IMR-90 (cell line): ENCODE measurements at regions not wholly inside any gene's neighbourhood (a gene's known extent, or its start where the extent isn't known, plus 50 kb on each side); places are given as distances from the start of the nearest gene placed in this dataset.

Source experiments
- ATAC-seq: fragments of 200-7000 bp; cut with Tn5 transposase; 2 replicates; pipeline ENCODE4 v1.9.1; 2020; ENCODE audit warnings: low read depth, mild to moderate bottlenecking, moderate library complexity
- BruUV-seq: library from RNA; stranded (reverse); fragments of 400-500 nt; replicated peaks from 2 replicates; lab custom pipeline; 2021; lab: Mats Ljungman, UMichigan
- CTCF ChIA-PET: fragments of 300-600 bp; formaldehyde crosslinking; extraction: SDS; loops from one replicate; lab custom pipeline; 2021; ENCODE audit warnings: antibody characterized with exemption; lab: Yijun Ruan, JAX
- POLR2A ChIA-PET: fragments of 300-600 bp; sonication (Branson Sonifier 250); formaldehyde crosslinking; loops from one replicate; lab custom pipeline; 2022; ENCODE audit warnings: antibody characterized with exemption; ENCODE audit not compliant: unreplicated experiment; lab: Charles Lee
- DNase-seq: peaks from one replicate; pipeline ENCODE4 v3.0.0; 2013
- H2AFZ ChIP-seq: replicated peaks from 2 replicates; pipeline ENCODE3; 2013; ENCODE audit warnings: low read length, mild to moderate bottlenecking; ENCODE audit not compliant: poor library complexity
- H2AK5ac ChIP-seq: 2 replicates; pipeline ENCODE4 v1.6.1; 2013; ENCODE audit warnings: low read depth, low read length, inconsistent platforms
- H2AK9ac ChIP-seq: replicated peaks from 2 replicates; pipeline ENCODE3; 2013; ENCODE audit warnings: mild to moderate bottlenecking, low read depth, low read length, moderate library complexity; ENCODE audit not compliant: poor library complexity
- H2BK120ac ChIP-seq: 2 replicates; pipeline ENCODE4 v1.6.1; 2013; ENCODE audit warnings: low read depth, low read length, inconsistent platforms
- H2BK15ac ChIP-seq: 3 replicates; pipeline ENCODE4 v1.6.1; 2013; ENCODE audit warnings: low read depth, low read length, inconsistent platforms
- H2BK20ac ChIP-seq: 2 replicates; pipeline ENCODE4 v1.6.1; 2013; ENCODE audit warnings: low read depth, mild to moderate bottlenecking, inconsistent platforms, low read length, moderate library complexity
- H2BK5ac ChIP-seq: 2 replicates; pipeline ENCODE4 v1.6.1; 2013; ENCODE audit warnings: mild to moderate bottlenecking, low read depth, low read length, inconsistent platforms; ENCODE audit not compliant: poor library complexity, severe bottlenecking
- H3K14ac ChIP-seq: replicated peaks from 2 replicates; pipeline ENCODE4 v1.6.1; 2013; ENCODE audit warnings: low read depth, low read length, inconsistent platforms
- H3K18ac ChIP-seq: 2 replicates; pipeline ENCODE4 v1.6.1; 2013; ENCODE audit warnings: low read depth, low read length, control low read depth
- H3K23ac ChIP-seq: 2 replicates; pipeline ENCODE4 v1.6.1; 2013; ENCODE audit warnings: low read depth, low read length, inconsistent platforms
- H3K27ac ChIP-seq: 2 replicates; pipeline ENCODE4 v1.5.1; 2013; ENCODE audit warnings: mild to moderate bottlenecking, control low read depth, low read length; ENCODE audit not compliant: insufficient read depth
- H3K27me3 ChIP-seq: 2 replicates; pipeline ENCODE4 v1.6.1; 2013; ENCODE audit warnings: low read length; ENCODE audit not compliant: control insufficient read depth, insufficient read depth
- H3K36me3 ChIP-seq: 2 replicates; pipeline ENCODE4 v1.6.1; 2013; ENCODE audit warnings: low read length, mixed read lengths; ENCODE audit not compliant: control insufficient read depth, insufficient read depth
- H3K4ac ChIP-seq: 2 replicates; pipeline ENCODE4 v1.6.1; 2013; ENCODE audit warnings: low read depth, low read length, inconsistent platforms
- H3K4me1 ChIP-seq: 2 replicates; pipeline ENCODE4 v1.6.1; 2013; ENCODE audit warnings: low read length, mixed read lengths; ENCODE audit not compliant: control insufficient read depth, insufficient read depth
- H3K4me2 ChIP-seq: 2 replicates; pipeline ENCODE4 v1.6.1; 2013; ENCODE audit warnings: low read depth, mild to moderate bottlenecking, control low read depth, low read length, moderate library complexity
- H3K4me3 ChIP-seq: 2 replicates; pipeline ENCODE4 v1.5.1; 2013; ENCODE audit warnings: low read depth, mild to moderate bottlenecking, control low read depth, low read length, moderate library complexity; ENCODE audit not compliant: insufficient read depth
- H3K56ac ChIP-seq: 2 replicates; pipeline ENCODE4 v1.6.1; 2013; ENCODE audit warnings: low read length, inconsistent platforms; ENCODE audit not compliant: insufficient read depth; ENCODE audit errors: extremely low read depth
- H3K79me1 ChIP-seq, 2 experiments: 2 replicates each; pipeline ENCODE4 v1.6.1; 2013; ENCODE audit warnings: low read length in 2 of 2, inconsistent platforms in 1 of 2, low read depth in 1 of 2
- H3K9ac ChIP-seq: 2 replicates; pipeline ENCODE4 v1.6.1; 2013; ENCODE audit warnings: low read depth, low read length, control low read depth
- H3K9me1 ChIP-seq: 2 replicates; pipeline ENCODE4 v1.6.1; 2013; ENCODE audit warnings: low read length, inconsistent platforms; ENCODE audit not compliant: insufficient read depth
- H3K9me3 ChIP-seq: 2 replicates; pipeline ENCODE4 v1.6.1; 2013; ENCODE audit warnings: low read length; ENCODE audit not compliant: control insufficient read depth, insufficient read depth
- H4K20me1 ChIP-seq: 2 replicates; pipeline ENCODE4 v1.6.1; 2013; ENCODE audit warnings: low read length, inconsistent platforms; ENCODE audit not compliant: insufficient read depth
- H4K5ac ChIP-seq: 2 replicates; pipeline ENCODE4 v1.6.1; 2013; ENCODE audit warnings: mild to moderate bottlenecking, low read depth, low read length, control low read depth
- H4K8ac ChIP-seq, 2 experiments: 2 replicates each; pipeline ENCODE4 v1.6.1; 2013; ENCODE audit warnings: low read depth in 2 of 2, low read length in 2 of 2, control low read depth in 1 of 2, inconsistent platforms in 1 of 2
- H4K91ac ChIP-seq: 2 replicates; pipeline ENCODE4 v1.6.1; 2013; ENCODE audit warnings: low read depth, low read length, inconsistent platforms; ENCODE audit not compliant: insufficient read depth
- MXI1 ChIP-seq: IDR thresholded peaks from 2 replicates; pipeline ENCODE4 v1.6.1; 2012; ENCODE audit warnings: low read depth, mild to moderate bottlenecking, low read length, moderate library complexity, borderline replicate concordance
- WGBS, 2 experiments: methylation state at CpG; one replicate each; pipeline versions ENCODE4 v1.1.5 to v1.1.7; 2013; ENCODE audit warnings: missing lambda C conversion rate in 2 of 2; ENCODE audit not compliant: insufficient read length in 1 of 2; ENCODE audit errors: extremely low coverage in 2 of 2; 5-methylcytosine and 5-hydroxymethylcytosine counted together
- dilution Hi-C: fragments of 300-500 bp; cut with HindIII; formaldehyde crosslinking; loops from one replicate; pipeline ENCODE4 v1.14.3; 2018; ENCODE audit warnings: low sequenced_read_pairs; ENCODE audit not compliant: unreplicated experiment
- in situ Hi-C: fragments of 300-500 bp; cut with MboI; formaldehyde crosslinking; loops from 3 replicates; pipeline ENCODE4 v1.14.3; 2019; ENCODE audit warnings: low sequenced_read_pairs, inconsistent platforms, mixed read lengths
- intact Hi-C: fragments of 100-400 bp; cut with micrococcal nuclease; formaldehyde crosslinking; loops from 2 replicates; pipeline ENCODE4 v1.10.0; 2022

- H2BK5ac ChIP-seq, result no peak overlapping the region
- in situ Hi-C loops, result no loop called here
- BruUV-seq, result no TSS peak
- H3K9me1 ChIP-seq, result no peaks in the 10 kb centered on the region
- H2BK20ac ChIP-seq, result no peak overlapping the region
- H3K27me3 ChIP-seq, result no peaks in the 10 kb centered on the region
- dilution Hi-C loops, result no loop called here
- H4K8ac ChIP-seq, result no peak overlapping the region
- intact Hi-C loops, result no loop called here
- H3K56ac ChIP-seq, result no peak overlapping the region
- no peak overlapping the region for H2BK15ac ChIP-seq
- H4K5ac ChIP-seq, result no peak overlapping the region
- no peak overlapping the region for H2AK9ac ChIP-seq
- 0 out of 2 replicates have a peak, but pooled peaks cover 1% of the 10 kb centered on the region for H3K36me3 ChIP-seq
- H3K14ac ChIP-seq, result no peak overlapping the region
- no peak overlapping the region for H3K9ac ChIP-seq
- DNase-seq (no peak), ATAC-seq (no peak)
- POLR2A ChIA-PET, result no interaction called here
- no peak for TF ChIP-seq MXI1
- no peak overlapping the region for H3K27ac ChIP-seq
- no peak overlapping the region for H3K18ac ChIP-seq
- H3K79me1 ChIP-seq, result no peaks in the 10 kb centered on the region
- H3K4me3 ChIP-seq, result no peak overlapping the region
- H2AK5ac ChIP-seq, result no peak overlapping the region
- H3K23ac ChIP-seq, result no peak overlapping the region
- no peaks in the 10 kb centered on the region for H4K20me1 ChIP-seq
- no peak overlapping the region for H4K91ac ChIP-seq
- no CpG with 5 or more reads among the region's 4 CpGs for WGBS, 2 experiments
- no peak overlapping the region for H3K4ac ChIP-seq
- H3K4me2 ChIP-seq, result no peak overlapping the region
- CTCF ChIA-PET, result no interaction called here
- no peaks in the 10 kb centered on the region; the same call in none of the 2 replicates for H3K9me3 ChIP-seq
- H2AFZ ChIP-seq, result no peak overlapping the region
- H2BK120ac ChIP-seq, result no peak overlapping the region
- H3K4me1 ChIP-seq, result peaks cover 5% of the 10 kb centered on the region
Observed at GRCh38 chr15:96246057-96246456, 84.4 kb upstream of the NR2F2 start.
